Embryonic facial prominence (tissue), 1 donor: ENCODE measurements at regions not wholly inside any gene's neighbourhood (a gene's known extent, or its start where the extent isn't known, plus 50 kb on each side); places are given as distances from the start of the nearest gene placed in this dataset.
"Not testable (repeated sequence)": the region's sequence is repeated elsewhere in the genome, so short reads cannot be mapped to it uniquely, and the experiment has no call there.

Experiments used
- DNase-seq: peaks from one replicate; pipeline ENCODE4 v3.0.0-alpha.2; 2016; ENCODE audit errors: extremely low spot score

GRCh38 chr2:66317268-66317890 lies 117.5 kb upstream of the MEIS1 start:
- no peak for DNase-seq

GRCh38 chr2:66306483-66306882 lies 128.4 kb upstream of the MEIS1 start:
- no peak for DNase-seq

DNA sequence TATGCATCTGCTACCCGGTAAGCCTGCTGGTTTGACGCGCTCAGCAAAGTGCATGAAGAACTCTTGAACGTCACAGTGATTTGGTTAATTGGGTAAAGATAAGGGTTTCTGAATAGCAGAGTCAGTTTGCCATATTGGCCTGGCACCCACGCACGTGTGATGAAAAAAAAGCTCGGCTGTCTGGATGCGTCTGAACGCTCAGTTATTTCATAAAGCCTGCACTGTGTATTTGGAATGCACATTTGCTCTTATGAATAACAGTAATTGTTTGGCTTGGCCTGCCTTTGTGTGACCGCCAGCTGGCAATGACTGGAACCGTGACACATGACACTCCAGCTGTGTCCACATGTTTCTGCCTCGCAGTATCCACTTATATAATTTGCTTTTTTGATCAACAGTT lies 129.2 kb upstream of the MEIS1 start:
- DNase-seq: peak; percentile 40

- no peak for DNase-seq
These were observed 131.5 kb upstream of the MEIS1 start for GRCh38 chr2:66303471-66303870.

DNA sequence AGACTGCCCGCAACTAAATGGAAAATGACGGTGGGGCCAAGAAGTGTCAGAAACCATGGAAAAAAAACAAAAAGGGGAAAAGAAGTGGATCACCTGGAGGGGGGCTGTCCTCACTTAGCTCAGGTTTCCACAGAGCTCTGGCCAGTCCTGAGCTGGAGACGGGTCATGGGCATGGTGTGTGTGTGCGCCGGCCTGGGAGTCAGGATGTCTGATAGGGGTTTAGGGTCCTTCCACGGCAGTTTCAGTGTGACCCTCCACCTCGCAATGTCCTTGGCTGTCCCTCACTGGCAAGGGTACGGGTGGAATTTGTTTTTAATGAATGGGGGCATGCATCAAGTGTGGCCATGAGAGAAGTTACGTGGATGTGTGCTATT lies 133.2 kb upstream of the MEIS1 start:
- no peak for DNase-seq

DNA sequence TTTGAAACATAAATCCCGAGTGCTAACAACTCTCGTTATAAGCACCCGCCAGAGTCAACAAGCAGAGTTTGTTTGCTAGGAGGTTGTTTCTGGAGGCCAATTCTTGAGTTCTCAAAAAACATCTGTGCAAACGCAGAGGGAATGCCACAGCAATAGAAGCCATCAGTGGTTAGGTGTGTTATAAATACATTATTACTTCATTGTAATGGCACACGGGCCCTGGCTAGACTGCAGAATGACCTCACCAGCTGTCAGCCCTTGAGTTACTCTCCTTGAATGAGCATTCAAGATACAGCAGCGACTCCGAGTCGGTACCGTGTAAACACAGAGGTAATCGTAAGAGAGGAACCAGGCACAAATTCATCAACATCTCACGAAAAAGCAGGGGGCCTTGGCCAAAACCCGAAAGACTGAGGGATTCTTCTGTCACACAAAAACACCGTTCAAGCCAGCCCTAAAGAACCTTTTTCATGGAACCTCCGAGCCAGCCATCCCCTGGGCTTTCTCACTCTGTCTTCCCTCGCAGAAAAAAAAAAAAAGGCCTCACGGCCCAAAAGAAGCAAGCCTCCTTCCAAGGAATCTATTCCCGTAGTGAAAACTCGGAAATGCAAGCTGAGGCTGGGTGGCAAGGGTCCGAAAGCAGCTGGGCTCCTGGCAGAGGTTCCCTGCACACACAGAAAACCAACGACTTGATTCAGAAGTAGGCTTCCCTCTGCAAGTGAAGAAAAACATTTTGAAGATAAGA lies 133.7 kb upstream of the MEIS1 start:
- peak; percentile 36 for DNase-seq

DNA sequence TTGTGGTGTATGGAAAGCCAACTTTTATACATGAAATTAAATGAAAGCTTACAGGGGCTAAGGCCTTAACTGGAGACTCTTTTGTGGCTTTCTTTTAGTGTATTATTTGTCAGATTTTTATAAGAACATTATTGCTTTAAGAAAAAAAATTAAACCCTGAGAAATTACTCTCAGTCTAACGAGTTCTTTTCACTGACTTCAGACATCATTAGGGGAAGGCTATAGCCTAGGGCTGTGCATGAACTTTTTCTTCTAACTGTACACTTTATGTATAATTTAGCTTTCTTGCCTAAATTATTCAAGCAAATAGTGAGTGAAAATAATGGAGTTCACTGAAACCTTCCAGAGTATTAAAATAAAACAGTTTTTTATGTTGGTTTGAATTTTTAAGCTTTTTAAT lies 151.1 kb upstream of the MEIS1 start:
- DNase-seq: no peak

DNA sequence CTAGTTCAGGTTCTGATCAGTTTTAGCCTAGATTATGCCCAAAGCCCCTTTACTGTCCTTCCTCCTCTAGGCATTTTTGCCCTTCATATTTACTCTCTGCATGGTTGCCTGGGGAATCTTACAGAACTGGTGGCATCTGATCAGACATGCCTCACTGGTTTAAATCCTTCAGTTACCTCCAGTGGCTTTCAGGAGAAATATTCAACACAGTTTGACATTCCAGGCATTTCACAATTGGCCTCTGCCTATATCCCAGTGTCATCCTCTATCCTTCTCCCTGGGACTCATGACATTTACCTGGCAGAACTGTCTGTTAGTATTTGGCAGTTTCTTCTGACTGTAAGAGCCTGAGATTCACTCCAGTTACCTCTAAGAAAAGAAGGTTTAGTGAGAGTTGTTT lies 152.9 kb upstream of the MEIS1 start:
- no peak for DNase-seq

DNA sequence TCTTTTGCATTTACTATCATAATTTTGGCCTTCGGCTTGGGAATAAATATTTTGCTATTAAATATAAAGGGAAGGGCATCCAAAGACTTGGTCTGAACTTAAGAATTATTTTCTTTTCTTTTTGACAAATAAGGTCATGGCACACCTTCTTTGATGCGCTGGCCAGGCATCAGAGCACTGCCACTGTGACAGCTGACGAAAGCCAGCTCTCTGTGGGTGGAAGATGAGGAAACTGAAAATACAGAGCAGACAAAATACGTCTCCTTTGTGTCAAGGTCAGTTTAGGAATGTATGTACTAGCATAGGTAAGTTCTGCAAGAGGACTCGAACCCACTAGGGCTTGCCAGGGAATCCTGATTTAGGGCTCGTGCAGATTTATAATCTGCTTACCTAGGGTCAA lies 155.9 kb upstream of the MEIS1 start:
- DNase-seq: no peak

DNA sequence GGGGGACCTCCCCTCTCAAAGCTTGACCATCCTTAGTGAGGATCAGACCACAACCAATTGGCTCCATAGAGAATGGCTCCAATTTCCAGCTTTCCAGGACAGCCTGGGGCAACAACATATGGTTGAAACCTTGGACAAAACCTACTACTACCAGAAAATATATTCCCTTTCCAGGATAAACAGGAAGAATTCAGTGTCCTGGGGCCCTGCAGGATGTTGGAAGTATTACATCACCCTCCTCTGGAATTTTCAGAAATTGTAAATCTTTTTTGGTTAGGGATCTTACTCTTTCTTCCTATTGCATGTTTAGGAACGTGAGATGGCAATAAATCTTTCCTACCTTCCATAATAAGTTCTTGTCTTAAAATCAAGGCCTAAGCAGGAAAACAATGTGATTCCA lies 158.9 kb upstream of the MEIS1 start:
- no peak for DNase-seq

GRCh38 chr2:66273933-66274490 lies 160.9 kb upstream of the MEIS1 start:
- no peak for DNase-seq

- DNase-seq: no peak
These were observed 162.2 kb upstream of the MEIS1 start for GRCh38 chr2:66272751-66273150.

GRCh38 chr2:66271777-66272176 lies 163.1 kb upstream of the MEIS1 start:
- no peak for DNase-seq

- no peak for DNase-seq
These were observed 164.7 kb upstream of the MEIS1 start for GRCh38 chr2:66270247-66270646.

GRCh38 chr2:66269166-66269565 lies 165.8 kb upstream of the MEIS1 start:
- DNase-seq: no peak

GRCh38 chr2:66268756-66269155 lies 166.2 kb upstream of the MEIS1 start:
- DNase-seq: no peak

DNA sequence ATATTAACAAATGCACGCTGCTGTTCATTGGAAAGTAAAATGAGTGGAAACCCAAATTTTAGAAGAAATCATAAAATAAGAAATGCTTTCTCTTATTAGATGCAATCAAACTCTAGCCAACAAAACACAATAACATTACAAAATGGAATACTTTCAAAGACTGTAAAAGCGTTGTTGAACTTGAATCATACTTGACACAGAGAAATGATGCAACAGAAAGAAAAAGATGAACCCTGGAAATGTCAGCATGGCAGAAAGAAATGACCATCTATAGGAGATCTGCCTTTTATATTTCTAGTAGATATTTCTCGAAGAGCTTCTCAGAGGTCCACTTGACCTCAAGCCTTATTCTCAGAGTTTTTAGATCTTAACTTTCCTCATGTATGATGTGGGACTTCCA lies 170.6 kb upstream of the MEIS1 start:
- DNase-seq: no peak

- no peak for DNase-seq
These were observed 179.1 kb upstream of the MEIS1 start for GRCh38 chr2:66255867-66256266.

DNA sequence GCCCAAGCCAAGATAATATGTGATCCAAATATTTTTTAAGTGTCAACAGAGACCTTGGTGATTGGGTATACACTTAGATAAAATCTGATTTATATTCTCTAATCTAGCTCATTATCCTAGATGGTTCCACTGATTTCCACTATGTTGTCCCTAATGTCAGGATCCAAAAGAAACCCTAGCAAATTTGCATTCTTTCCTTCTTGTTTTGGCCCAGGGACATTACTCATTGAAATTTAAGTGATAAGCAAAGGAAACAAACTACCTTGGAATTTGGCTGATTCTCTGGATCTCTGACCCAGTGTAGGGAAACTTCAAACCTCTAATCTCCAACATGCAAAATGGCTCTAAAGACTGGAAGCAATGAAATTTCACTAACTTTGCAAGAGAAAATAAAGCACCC lies 179.8 kb upstream of the MEIS1 start:
- no peak for DNase-seq

- DNase-seq: no peak
These were observed 181.9 kb upstream of the MEIS1 start for GRCh38 chr2:66253066-66253465.

DNA sequence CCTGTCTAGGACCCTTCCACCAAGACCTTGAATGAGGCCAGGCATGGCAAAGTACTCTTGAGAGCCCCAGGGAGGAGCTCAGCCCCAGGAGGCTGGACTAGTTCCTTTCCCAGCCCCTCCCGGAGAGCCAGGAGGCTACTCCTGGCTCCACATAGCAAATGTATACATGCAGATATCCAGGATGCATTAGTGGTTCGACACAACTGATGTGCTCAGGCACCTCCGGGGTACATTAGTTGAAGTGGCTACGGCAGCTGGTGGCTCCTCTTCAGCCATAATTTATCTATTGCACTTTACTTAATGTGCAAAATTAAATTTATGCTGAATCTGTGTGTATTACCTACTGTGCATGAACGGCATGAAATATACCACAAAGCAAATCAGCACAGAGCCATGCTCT lies 182.8 kb upstream of the MEIS1 start:
- no peak for DNase-seq

GRCh38 chr2:66251573-66251972 lies 183.4 kb upstream of the MEIS1 start:
- no peak for DNase-seq

GRCh38 chr2:66249089-66249488 lies 185.8 kb upstream of the MEIS1 start:
- not testable (repeated sequence) for DNase-seq
